Ovary (tissue), 7 donors: ENCODE measurements at regions not wholly inside any gene's neighbourhood (a gene's known extent, or its start where the extent isn't known, plus 50 kb on each side); places are given as distances from the start of the nearest gene placed in this dataset.

Experiments
- DNase-seq, 5 donors: peaks; one replicate each; pipeline ENCODE4 v3.0.0-alpha.2; 2019 to 2020
- H3K27ac ChIP-seq, 2 donors: fragments of 200-600 bp; one replicate each; pipeline versions ENCODE4 v1.5.1 to v1.8.0; 2019 to 2022
- H3K27me3 ChIP-seq: fragments of 200-600 bp; one replicate; pipeline ENCODE4 v1.8.0; 2022
- H3K36me3 ChIP-seq: fragments of 200-600 bp; sonication (generic); one replicate; pipeline ENCODE4 v1.5.1; 2019
- H3K4me1 ChIP-seq: one replicate; pipeline ENCODE4 v1.8.1; 2013; ENCODE audit warnings: mild to moderate bottlenecking, moderate library complexity; ENCODE audit not compliant: insufficient read depth
- H3K4me3 ChIP-seq: fragments of 200-600 bp; sonication (generic); one replicate; pipeline ENCODE4 v1.5.1; 2017
- H3K9me3 ChIP-seq, 2 donors: fragments of 200-600 bp in 1 of 2; sonication (generic) in 1 of 2; one replicate each; pipeline versions ENCODE4 v1.5.1 to v1.8.1; 2013 to 2019; ENCODE audit warnings: mild to moderate bottlenecking in 1 of 2, moderate library complexity in 1 of 2
- CTCF ChIP-seq, 3 donors: fragments of 450-650 bp in 2 of 3; fragments of 200-600 bp in 1 of 3; IDR thresholded peaks; one replicate each; pipeline versions ENCODE4 v1.5.1 to v1.8.0; 2016 to 2022; ENCODE audit warnings: antibody characterized with exemption in 3 of 3, mild to moderate bottlenecking in 1 of 3
- EP300 ChIP-seq: sonication (generic); formaldehyde crosslinking; IDR thresholded peaks from one replicate; pipeline ENCODE4 v1.6.1; 2017; ENCODE audit warnings: antibody characterized with exemption
- POLR2A ChIP-seq: fragments of 450-650 bp; IDR thresholded peaks from one replicate; pipeline ENCODE4 v1.6.1; 2017; ENCODE audit warnings: antibody characterized with exemption, mild to moderate bottlenecking, moderate library complexity
- WGBS, 3 donors: extraction: QIAGEN DNeasy Blood & Tissue Kit in 1 of 3; methylation state at CpG; one replicate each; pipeline versions ENCODE4 v1.1.5 to v1.1.7; 2013 to 2017; 5-methylcytosine and 5-hydroxymethylcytosine counted together
- intact Hi-C, 4 donors: fragments of 100-400 bp; cut with DNase I; formaldehyde crosslinking; loops; one replicate each; pipeline versions ENCODE4 v1.11.0 to v1.15.1; 2022 to 2023
- donor health status: DM: no; HTN: no; CAD: no; lungs with moderate emphysema.
- donor health status: DM: no; HTN: no; CAD: no.
- donor health status: Bipolar disorder and iron deficiency.
- donor health status: DM: no; HTN: no; CAD: no.
- donor health status: DM: yes; HTN: yes; CAD: no.

GRCh38 chr7:142375710-142376313 is 118.0 kb upstream of the PRSS58 start:
- Histone ChIP-seq H3K9me3 (no peaks in the 10 kb centered on the region), H3K27me3 (no peaks in the 10 kb centered on the region), H3K27ac (no peak overlapping the region), H3K4me1 (no peaks in the 10 kb centered on the region), H3K36me3 (no peaks in the 10 kb centered on the region), H3K4me3 (no peak overlapping the region)
- intact Hi-C loops, result no loop called here
- DNase-seq, result no peak
- TF ChIP-seq EP300 (no peak), CTCF (IDR thresholded peaks at IDR 0.05) (no peak), POLR2A (no peak)
- WGBS, 3 donors, result 47 to 66% (median 49%) methylated on average over 4 of the region's 4 CpGs

GRCh38 chr7:142372727-142373126 is 114.9 kb upstream of the PRSS58 start:
- WGBS, 3 donors, result 66 to 67% (median 66%) methylated on average over 3 of the region's 3 CpGs
- Histone ChIP-seq H3K27me3 (no peaks in the 10 kb centered on the region), H3K36me3 (no peaks in the 10 kb centered on the region), H3K4me1 (no peaks in the 10 kb centered on the region), H3K9me3 (peaks cover 0 to 3% of the 10 kb centered on the region in 2 donors), H3K27ac (no peak overlapping the region), H3K4me3 (no peak overlapping the region)
- TF ChIP-seq CTCF (IDR thresholded peaks at IDR 0.05), result no peak
- TF ChIP-seq POLR2A, result no peak
- TF ChIP-seq EP300, result no peak
- no peak for DNase-seq
- intact Hi-C loops, result no loop called here

GRCh38 chr7:142371586-142372377 is 113.9 kb upstream of the PRSS58 start:
- no peak for DNase-seq
- no peak for TF ChIP-seq CTCF (IDR thresholded peaks at IDR 0.05)
- TF ChIP-seq POLR2A, result no peak
- no peak for TF ChIP-seq EP300
- 72 to 78% (median 74%) methylated on average over 4 of the region's 4 CpGs for WGBS, 3 donors
- intact Hi-C loops, result no loop called here
- Histone ChIP-seq H3K9me3 (peaks cover 0 to 3% of the 10 kb centered on the region in 2 donors), H3K27me3 (no peaks in the 10 kb centered on the region), H3K4me3 (no peak overlapping the region), H3K36me3 (no peaks in the 10 kb centered on the region), H3K27ac (no peak overlapping the region), H3K4me1 (no peaks in the 10 kb centered on the region)

- Histone ChIP-seq H3K27ac (no peak overlapping the region), H3K9me3 (peaks cover 0 to 3% of the 10 kb centered on the region in 2 donors), H3K36me3 (no peaks in the 10 kb centered on the region), H3K4me1 (no peaks in the 10 kb centered on the region), H3K4me3 (no peak overlapping the region), H3K27me3 (no peaks in the 10 kb centered on the region)
- intact Hi-C loops, result no loop called here
- no peak for DNase-seq
- WGBS, 3 donors, result 54 to 59% (median 56%) methylated on average over 2 of the region's 2 CpGs
- TF ChIP-seq CTCF (IDR thresholded peaks at IDR 0.05), result no peak
- no peak for TF ChIP-seq EP300
- no peak for TF ChIP-seq POLR2A
These were observed 107.6 kb upstream of the PRSS58 start for GRCh38 chr7:142365410-142365842.
